AG20443 (cell line): ENCODE measurements at regions not wholly inside any gene's neighbourhood (a gene's known extent, or its start where the extent isn't known, plus 50 kb on each side); places are given as distances from the start of the nearest gene placed in this dataset.

Experiments
- DNase-seq: peaks from one replicate; pipeline ENCODE4 v3.0.0; 2012; ENCODE audit warnings: low spot score, mixed read lengths

- no peak for DNase-seq
Measured at GRCh38 chr6:159334068-159334467, 164.9 kb downstream of the FNDC1 start.

GRCh38 chr6:159331451-159331850 lies 162.3 kb downstream of the FNDC1 start:
- no peak for DNase-seq

GRCh38 chr6:159329081-159329480 lies 159.9 kb downstream of the FNDC1 start:
- DNase-seq: no peak

DNA sequence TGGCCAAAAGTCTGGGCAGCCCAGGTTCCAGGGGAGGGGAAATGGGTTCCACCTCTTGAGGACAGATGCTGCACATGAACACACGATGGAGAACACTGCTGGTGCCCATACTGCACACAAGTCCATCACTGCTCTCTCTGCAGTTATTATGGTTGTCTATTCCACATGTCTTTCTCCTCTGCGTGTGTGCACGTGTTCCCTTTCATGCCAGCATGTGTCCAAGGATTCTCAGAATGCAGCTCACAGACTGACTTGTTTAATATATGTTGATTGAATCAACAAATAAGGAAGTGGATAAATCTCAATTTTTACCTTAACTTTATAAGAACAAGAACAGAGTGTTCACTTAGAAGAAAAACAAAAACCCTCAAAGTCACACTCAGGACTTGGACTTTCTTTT lies 158.9 kb downstream of the FNDC1 start:
- no peak for DNase-seq

GRCh38 chr6:159325476-159325875 lies 156.3 kb downstream of the FNDC1 start:
- no peak for DNase-seq

GRCh38 chr6:159324596-159324995 lies 155.4 kb downstream of the FNDC1 start:
- peak; percentile 42 for DNase-seq
